MCF 10A (cell line): ENCODE measurements at regions not wholly inside any gene's neighbourhood (a gene's known extent, or its start where the extent isn't known, plus 50 kb on each side); places are given as distances from the start of the nearest gene placed in this dataset.

Source experiments
- BruUV-seq: library from RNA; stranded (reverse); fragments of 400-500 nt; replicated peaks from 2 replicates; lab custom pipeline; 2021; lab: Mats Ljungman, UMichigan
- CTCF ChIA-PET: fragments of 300-600 bp; sonication (Branson Sonifier 250); formaldehyde crosslinking; extraction: SDS; loops from one replicate; lab custom pipeline; 2021; ENCODE audit warnings: antibody characterized with exemption, inconsistent platforms; lab: Yijun Ruan, JAX
- POLR2A ChIA-PET: fragments of 300-600, 350-650 bp; sonication (Branson Sonifier 250); formaldehyde crosslinking; extraction: SDS; loops from one replicate; lab custom pipeline; 2020; ENCODE audit warnings: antibody characterized with exemption, inconsistent platforms; lab: Yijun Ruan, JAX
- DNase-seq: peaks from one replicate; pipeline ENCODE4 v3.0.0-alpha.2; 2018; ENCODE audit not compliant: unreplicated experiment
- H3K27ac Mint-ChIP-seq: one replicate; pipeline ENCODE4 v1.8.0; 2022; ENCODE audit warnings: mild to moderate bottlenecking, low read depth, mixed read lengths; ENCODE audit not compliant: unreplicated experiment
- H3K27me3 Mint-ChIP-seq: one replicate; pipeline ENCODE4 v1.8.0; 2022; ENCODE audit warnings: mixed read lengths; ENCODE audit not compliant: insufficient read depth, unreplicated experiment
- H3K36me3 Mint-ChIP-seq: one replicate; pipeline ENCODE4 v1.8.0; 2022; ENCODE audit warnings: mild to moderate bottlenecking, moderate library complexity, mixed read lengths; ENCODE audit not compliant: insufficient read depth, unreplicated experiment
- H3K4me1 Mint-ChIP-seq: one replicate; pipeline ENCODE4 v1.8.0; 2022; ENCODE audit warnings: mixed read lengths; ENCODE audit not compliant: insufficient read depth, unreplicated experiment
- H3K4me3 Mint-ChIP-seq: one replicate; pipeline ENCODE4 v1.8.0; 2022; ENCODE audit warnings: mild to moderate bottlenecking, moderate library complexity, mixed read lengths; ENCODE audit not compliant: unreplicated experiment
- H3K9me3 Mint-ChIP-seq: one replicate; pipeline ENCODE4 v1.8.0; 2022; ENCODE audit warnings: mixed read lengths; ENCODE audit not compliant: unreplicated experiment
- CTCF ChIP-seq: fragments of 200-600 bp; IDR thresholded peaks from one replicate; pipeline ENCODE4 v1.8.0; 2022; ENCODE audit warnings: antibody characterized with exemption, mild to moderate bottlenecking; ENCODE audit not compliant: unreplicated experiment
- intact Hi-C: fragments of 100-400 bp; cut with micrococcal nuclease; formaldehyde crosslinking; loops from 2 replicates; pipeline ENCODE4 v1.14.1; 2022

- Mint-ChIP-seq H3K9me3 (peaks cover 7% of the 10 kb centered on the region), H3K27me3 (peaks cover 23% of the 10 kb centered on the region), H3K36me3 (no peaks in the 10 kb centered on the region), H3K27ac (no peak overlapping the region), H3K4me3 (no peak overlapping the region), H3K4me1 (no peaks in the 10 kb centered on the region)
- no TSS peak for BruUV-seq
- CTCF ChIA-PET: no interaction called here
- DNase-seq: peak; percentile 10
- no peak for TF ChIP-seq CTCF
- intact Hi-C loops: no loop called here
- POLR2A ChIA-PET: interaction anchor here (0.5 kb wide), 1 partner anchor 558 kb away, joined by 4 read pairs; no protein-coding TSS in a partner anchor
Observed at GRCh38 chr4:54879576-54879975, 221.8 kb downstream of the KIT start.

- Mint-ChIP-seq H3K27ac (no peak overlapping the region), H3K27me3 (peaks cover 9% of the 10 kb centered on the region), H3K4me3 (no peak overlapping the region), H3K9me3 (peaks cover 7% of the 10 kb centered on the region), H3K36me3 (no peaks in the 10 kb centered on the region), H3K4me1 (no peaks in the 10 kb centered on the region)
- no TSS peak for BruUV-seq
- intact Hi-C loops: no loop called here
- CTCF ChIA-PET: no interaction called here
- DNase-seq: peak; percentile 42
- TF ChIP-seq CTCF: no peak
- POLR2A ChIA-PET: no interaction called here
Observed at GRCh38 chr4:54877006-54877405, 219.2 kb downstream of the KIT start.

- ChIA-PET POLR2A (no interaction called here), CTCF (no interaction called here)
- intact Hi-C loops: no loop called here
- H3K4me1 Mint-ChIP-seq: no peaks in the 10 kb centered on the region
- BruUV-seq: no TSS peak
- no peaks in the 10 kb centered on the region for H3K36me3 Mint-ChIP-seq
- no peak overlapping the region for H3K27ac Mint-ChIP-seq
- peak; percentile 3 for DNase-seq
- peaks cover 25% of the 10 kb centered on the region for H3K27me3 Mint-ChIP-seq
- H3K9me3 Mint-ChIP-seq: peaks cover 7% of the 10 kb centered on the region
- TF ChIP-seq CTCF: no peak
- no peak overlapping the region for H3K4me3 Mint-ChIP-seq
Observed at GRCh38 chr4:54872261-54872660, 214.5 kb downstream of the KIT start.

GRCh38 chr4:54863571-54864255 lies 206.0 kb downstream of the KIT start:
- no peak for DNase-seq
- Mint-ChIP-seq H3K27ac (no peak overlapping the region), H3K9me3 (no peaks in the 10 kb centered on the region), H3K4me3 (no peak overlapping the region), H3K27me3 (peaks cover 28% of the 10 kb centered on the region), H3K4me1 (no peaks in the 10 kb centered on the region), H3K36me3 (no peaks in the 10 kb centered on the region)
- POLR2A ChIA-PET: no interaction called here
- no TSS peak for BruUV-seq
- intact Hi-C loops: no loop called here
- CTCF ChIA-PET: no interaction called here
- no peak for TF ChIP-seq CTCF
